Activated CD4-positive, alpha-beta T cell treated with anti-CD3 and anti-CD28 coated beads for 36 hours (primary cell): ENCODE measurements at regions not wholly inside any gene's neighbourhood (a gene's known extent, or its start where the extent isn't known, plus 50 kb on each side); places are given as distances from the start of the nearest gene placed in this dataset.

Source experiments
- ATAC-seq: fragments of 200-7000 bp; cut with Tn5 transposase; one replicate; pipeline ENCODE4 v1.10.0; 2021; ENCODE audit warnings: mild to moderate bottlenecking, moderate library complexity
- CTCF ChIA-PET: fragments of 350-600 bp; sonication (Branson Sonifier 250); formaldehyde crosslinking; loops from one replicate; lab custom pipeline; 2021; ENCODE audit warnings: antibody characterized with exemption; lab: Charles Lee
- POLR2A ChIA-PET: fragments of 350-600 bp; sonication (Branson Sonifier 250); formaldehyde crosslinking; loops from one replicate; lab custom pipeline; 2021; ENCODE audit warnings: antibody characterized with exemption, inconsistent platforms; lab: Charles Lee
- DNase-seq: peaks from one replicate; pipeline ENCODE4 v3.0.0-alpha.2; 2020
- H3K27ac Mint-ChIP-seq: one replicate; pipeline ENCODE4 v1.8.0; 2021; ENCODE audit warnings: mixed read lengths
- H3K27me3 Mint-ChIP-seq: one replicate; pipeline ENCODE4 v1.8.0; 2021; ENCODE audit warnings: mixed read lengths
- H3K36me3 Mint-ChIP-seq: one replicate; pipeline ENCODE4 v1.8.0; 2021; ENCODE audit warnings: low read depth, mixed read lengths
- H3K4me1 Mint-ChIP-seq: one replicate; pipeline ENCODE4 v1.8.0; 2021; ENCODE audit warnings: mixed read lengths
- H3K4me3 Mint-ChIP-seq: one replicate; pipeline ENCODE4 v1.8.0; 2021; ENCODE audit warnings: mild to moderate bottlenecking, moderate library complexity, mixed read lengths
- H3K9me3 Mint-ChIP-seq: one replicate; pipeline ENCODE4 v1.8.0; 2021; ENCODE audit warnings: low read depth, mixed read lengths
- intact Hi-C, 2 experiments: fragments of 100-400 bp; cut with DNase I in 1 of 2; cut with micrococcal nuclease in 1 of 2; formaldehyde crosslinking; loops; one replicate each; pipeline versions ENCODE4 v1.14.2 to v1.15.1; 2022 to 2024; cut with DNase I, micrococcal nuclease

GRCh38 chr6:68575765-68576439 is 59.2 kb upstream of the ADGRB3 start:
- POLR2A ChIA-PET: no interaction called here
- intact Hi-C loops: no loop called here
- DNase-seq: no peak
- CTCF ChIA-PET: interaction anchor here (1.1 kb wide), 1 partner anchor 9 kb away, joined by 3 read pairs; no protein-coding TSS in a partner anchor
- Mint-ChIP-seq H3K36me3 (no peaks in the 10 kb centered on the region), H3K27me3 (peaks cover 2% of the 10 kb centered on the region), H3K9me3 (peaks cover 1% of the 10 kb centered on the region), H3K27ac (no peak overlapping the region), H3K4me3 (no peak overlapping the region), H3K4me1 (no peaks in the 10 kb centered on the region)
- no peak for ATAC-seq

GRCh38 chr6:68572975-68573374 is 62.1 kb upstream of the ADGRB3 start:
- intact Hi-C loops: no loop called here
- no peak for DNase-seq
- no peak for ATAC-seq

GRCh38 chr6:68572525-68572924 is 62.6 kb upstream of the ADGRB3 start:
- peaks cover 9% of the 10 kb centered on the region for H3K9me3 Mint-ChIP-seq
- H3K27ac Mint-ChIP-seq: no peak overlapping the region
- H3K4me3 Mint-ChIP-seq: no peak overlapping the region
- DNase-seq (peak; percentile 30), ATAC-seq (peak; percentile 44)
- H3K4me1 Mint-ChIP-seq: no peaks in the 10 kb centered on the region
- CTCF ChIA-PET: interaction anchor here (0.7 kb wide), 1 partner anchor 42 kb away, joined by 3 read pairs; no protein-coding TSS in a partner anchor
- peaks cover 2% of the 10 kb centered on the region for H3K27me3 Mint-ChIP-seq
- no peaks in the 10 kb centered on the region for H3K36me3 Mint-ChIP-seq
- POLR2A ChIA-PET: no interaction called here
- intact Hi-C loops: no loop called here

More at GRCh38 chr6:68572975-68573374, 62.1 kb upstream of the ADGRB3 start:
- H3K4me3 Mint-ChIP-seq: no peak overlapping the region
- POLR2A ChIA-PET: no interaction called here
- CTCF ChIA-PET: interaction anchor here (1.0 kb wide), 1 partner anchor 1536 kb away, joined by 4 read pairs; no protein-coding TSS in a partner anchor
- peaks cover 6% of the 10 kb centered on the region for H3K9me3 Mint-ChIP-seq
- no peaks in the 10 kb centered on the region for H3K36me3 Mint-ChIP-seq
- no peak overlapping the region for H3K27ac Mint-ChIP-seq
- peaks cover 2% of the 10 kb centered on the region for H3K27me3 Mint-ChIP-seq
- no peaks in the 10 kb centered on the region for H3K4me1 Mint-ChIP-seq

- Mint-ChIP-seq H3K4me3 (no peak overlapping the region), H3K27ac (no peak overlapping the region), H3K36me3 (no peaks in the 10 kb centered on the region), H3K9me3 (peaks cover 3% of the 10 kb centered on the region), H3K27me3 (no peaks in the 10 kb centered on the region), H3K4me1 (no peaks in the 10 kb centered on the region)
- ChIA-PET POLR2A (no interaction called here), CTCF (no interaction called here)
- DNase-seq (no peak), ATAC-seq (no peak)
- intact Hi-C loops: no loop called here
These were observed 75.4 kb upstream of the ADGRB3 start for GRCh38 chr6:68559716-68560115.

- intact Hi-C loops: no loop called here
- Mint-ChIP-seq H3K27me3 (no peaks in the 10 kb centered on the region), H3K27ac (no peak overlapping the region), H3K4me1 (no peaks in the 10 kb centered on the region), H3K9me3 (peaks cover 3% of the 10 kb centered on the region), H3K36me3 (no peaks in the 10 kb centered on the region), H3K4me3 (no peak overlapping the region)
- CTCF ChIA-PET: no interaction called here
- DNase-seq (no peak), ATAC-seq (no peak)
- POLR2A ChIA-PET: no interaction called here
These were observed 76.0 kb upstream of the ADGRB3 start for GRCh38 chr6:68559070-68559469.

GRCh38 chr6:68546620-68547019 is 88.5 kb upstream of the ADGRB3 start:
- intact Hi-C loops: no loop called here
- no peaks in the 10 kb centered on the region for H3K36me3 Mint-ChIP-seq
- H3K9me3 Mint-ChIP-seq: peaks cover 5% of the 10 kb centered on the region
- CTCF ChIA-PET: no interaction called here
- H3K27me3 Mint-ChIP-seq: no peaks in the 10 kb centered on the region
- POLR2A ChIA-PET: no interaction called here
- no peak for ATAC-seq
- DNase-seq: no peak
- H3K4me3 Mint-ChIP-seq: no peak overlapping the region
- H3K27ac Mint-ChIP-seq: no peak overlapping the region
- no peaks in the 10 kb centered on the region for H3K4me1 Mint-ChIP-seq

- H3K27ac Mint-ChIP-seq: no peak overlapping the region
- H3K4me1 Mint-ChIP-seq: no peaks in the 10 kb centered on the region
- peaks cover 5% of the 10 kb centered on the region for H3K9me3 Mint-ChIP-seq
- DNase-seq (no peak), ATAC-seq (no peak)
- no peak overlapping the region for H3K4me3 Mint-ChIP-seq
- intact Hi-C loops: no loop called here
- CTCF ChIA-PET: no interaction called here
- H3K36me3 Mint-ChIP-seq: no peaks in the 10 kb centered on the region
- H3K27me3 Mint-ChIP-seq: no peaks in the 10 kb centered on the region
- POLR2A ChIA-PET: no interaction called here
These were observed 90.6 kb upstream of the ADGRB3 start for GRCh38 chr6:68544450-68544849.

GRCh38 chr6:68533339-68533795 is 101.7 kb upstream of the ADGRB3 start:
- Mint-ChIP-seq H3K9me3 (no peaks in the 10 kb centered on the region), H3K4me3 (no peak overlapping the region)

GRCh38 chr6:68527691-68528090 is 107.4 kb upstream of the ADGRB3 start:
- no peaks in the 10 kb centered on the region for H3K27me3 Mint-ChIP-seq
- no peak overlapping the region for H3K27ac Mint-ChIP-seq
- no peaks in the 10 kb centered on the region for H3K4me1 Mint-ChIP-seq
- no peak overlapping the region for H3K4me3 Mint-ChIP-seq
- no peak for ATAC-seq
- peaks cover 2% of the 10 kb centered on the region for H3K9me3 Mint-ChIP-seq
- POLR2A ChIA-PET: no interaction called here
- no peaks in the 10 kb centered on the region for H3K36me3 Mint-ChIP-seq
- CTCF ChIA-PET: no interaction called here
- intact Hi-C loops: no loop called here
- DNase-seq: no peak

More at GRCh38 chr6:68533339-68533795, 101.7 kb upstream of the ADGRB3 start:
- intact Hi-C loops: loop anchor here in 1 of 2 experiments (5.0 kb wide), 1 partner anchor 1471 kb away; no protein-coding TSS in a partner anchor
- ChIA-PET CTCF (interaction anchor here (0.7 kb wide), 1 partner anchor 938 kb away, joined by 3 read pairs; no protein-coding TSS in a partner anchor), POLR2A (no interaction called here)
- H3K27ac Mint-ChIP-seq: no peak overlapping the region
- ATAC-seq (no peak), DNase-seq (no peak)
- H3K27me3 Mint-ChIP-seq: no peaks in the 10 kb centered on the region
- H3K4me1 Mint-ChIP-seq: no peaks in the 10 kb centered on the region
- no peaks in the 10 kb centered on the region for H3K36me3 Mint-ChIP-seq

GRCh38 chr6:68506911-68507310 is 128.2 kb upstream of the ADGRB3 start:
- CTCF ChIA-PET: no interaction called here

GRCh38 chr6:68502946-68503345 is 132.1 kb upstream of the ADGRB3 start:
- intact Hi-C loops: no loop called here
- no peaks in the 10 kb centered on the region for H3K36me3 Mint-ChIP-seq
- CTCF ChIA-PET: no interaction called here

More at GRCh38 chr6:68506911-68507310, 128.2 kb upstream of the ADGRB3 start:
- H3K36me3 Mint-ChIP-seq: no peaks in the 10 kb centered on the region
- H3K4me1 Mint-ChIP-seq: no peaks in the 10 kb centered on the region
- no peak overlapping the region for H3K4me3 Mint-ChIP-seq
- no peaks in the 10 kb centered on the region for H3K27me3 Mint-ChIP-seq
- H3K9me3 Mint-ChIP-seq: peaks cover 8% of the 10 kb centered on the region
- no peak overlapping the region for H3K27ac Mint-ChIP-seq
- ATAC-seq: no peak
- DNase-seq: no peak
- intact Hi-C loops: no loop called here
- POLR2A ChIA-PET: no interaction called here

GRCh38 chr6:68497927-68498326 is 137.2 kb upstream of the ADGRB3 start:
- DNase-seq: no peak
- H3K27me3 Mint-ChIP-seq: no peaks in the 10 kb centered on the region
- H3K9me3 Mint-ChIP-seq: peaks cover 2% of the 10 kb centered on the region
- intact Hi-C loops: no loop called here
- H3K4me3 Mint-ChIP-seq: no peak overlapping the region
- no peak overlapping the region for H3K27ac Mint-ChIP-seq
- no peak for ATAC-seq
- no peaks in the 10 kb centered on the region for H3K4me1 Mint-ChIP-seq
- CTCF ChIA-PET: no interaction called here
- POLR2A ChIA-PET: no interaction called here
- H3K36me3 Mint-ChIP-seq: no peaks in the 10 kb centered on the region

More at GRCh38 chr6:68502946-68503345, 132.1 kb upstream of the ADGRB3 start:
- POLR2A ChIA-PET: no interaction called here
- no peaks in the 10 kb centered on the region for H3K27me3 Mint-ChIP-seq
- DNase-seq (no peak), ATAC-seq (no peak)
- H3K9me3 Mint-ChIP-seq: peaks cover 8% of the 10 kb centered on the region
- H3K27ac Mint-ChIP-seq: no peak overlapping the region
- no peak overlapping the region for H3K4me3 Mint-ChIP-seq
- no peaks in the 10 kb centered on the region for H3K4me1 Mint-ChIP-seq
